Gastroesophageal sphincter (tissue), 4 donors: ENCODE measurements at regions not wholly inside any gene's neighbourhood (a gene's known extent, or its start where the extent isn't known, plus 50 kb on each side); places are given as distances from the start of the nearest gene placed in this dataset.

Experiments
- ATAC-seq: fragments of 150-250 bp; one replicate; pipeline ENCODE4 v1.9.1; 2016; ENCODE audit warnings: mild to moderate bottlenecking, moderate library complexity
- H3K27ac ChIP-seq, 4 donors: fragments of 200-600 bp; sonication (generic) in 3 of 4; 1 replicate in 3 of 4; 2 replicates in 1 of 4; pipeline ENCODE4 v1.5.1; 2016 to 2019
- H3K27me3 ChIP-seq: fragments of 200-600 bp; sonication (generic); one replicate; pipeline ENCODE4 v1.5.1; 2019
- H3K36me3 ChIP-seq, 2 donors: fragments of 200-600 bp; sonication (generic); one replicate each; pipeline ENCODE4 v1.5.1; 2019; ENCODE audit warnings: control low read depth in 1 of 2
- H3K4me1 ChIP-seq, 3 donors: fragments of 200-600 bp; sonication (generic); 1 replicate in 2 of 3; 2 replicates in 1 of 3; pipeline ENCODE4 v1.5.1; 2016 to 2019; ENCODE audit warnings: control low read depth in 2 of 3
- H3K4me3 ChIP-seq, 2 donors: fragments of 200-600 bp; sonication (generic); one replicate each; pipeline ENCODE4 v1.5.1; 2019; ENCODE audit warnings: mild to moderate bottlenecking in 1 of 2, moderate library complexity in 1 of 2
- H3K9me3 ChIP-seq, 3 donors: fragments of 200-600 bp; sonication (generic); one replicate each; pipeline ENCODE4 v1.5.1; 2017 to 2019; ENCODE audit warnings: control low read depth in 2 of 3
- EP300 ChIP-seq: sonication (generic); formaldehyde crosslinking; IDR thresholded peaks from one replicate; pipeline ENCODE4 v1.6.1; 2017; ENCODE audit warnings: antibody characterized with exemption, mild to moderate bottlenecking
- POLR2A ChIP-seq, 2 donors: fragments of 450-650 bp; IDR thresholded peaks; one replicate each; pipeline ENCODE4 v1.6.1; 2017; ENCODE audit warnings: antibody characterized with exemption in 2 of 2, mild to moderate bottlenecking in 2 of 2, moderate library complexity in 1 of 2
- POLR2AphosphoS5 ChIP-seq: sonication (generic); formaldehyde crosslinking; IDR thresholded peaks from one replicate; pipeline ENCODE4 v1.6.1; 2017; ENCODE audit warnings: antibody characterized with exemption
- WGBS, 2 donors: methylation state at CpG; one replicate each; pipeline ENCODE4 v1.1.5; 2018; ENCODE audit warnings: low coverage in 1 of 2; 5-methylcytosine and 5-hydroxymethylcytosine counted together
- TF ChIP-seq, protein P1 (sequence below), 4 experiments: fragments of 200-600 bp in 2 of 4; fragments of 450-650 bp in 2 of 4; sonication (generic) in 1 of 4; IDR thresholded peaks; one replicate each; pipeline ENCODE4 v1.5.1; 2017 to 2019; ENCODE audit warnings: antibody characterized with exemption in 4 of 4, mild to moderate bottlenecking in 2 of 4, moderate library complexity in 2 of 4

DNA sequence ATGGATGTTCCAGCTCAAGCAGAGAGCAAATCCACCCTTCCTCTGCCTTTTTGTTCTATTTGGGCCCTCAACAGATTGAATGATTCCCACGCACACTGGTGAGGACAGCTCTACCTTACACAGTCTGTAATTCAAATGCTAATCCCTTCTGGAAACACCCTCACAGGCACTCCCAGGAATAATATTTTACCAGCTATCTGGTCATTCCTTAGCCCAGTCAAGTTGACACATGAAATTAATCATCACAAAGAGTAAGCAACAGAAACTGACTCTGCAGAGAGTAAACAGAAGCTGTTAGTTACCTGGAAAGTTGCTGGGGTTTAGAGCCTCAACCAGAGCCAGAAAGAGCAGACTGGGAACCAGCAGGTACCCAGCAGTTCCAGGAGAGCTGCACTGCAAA lies 75.5 kb upstream of the MMP2 start:
- ATAC-seq, result no peak
- TF ChIP-seq EP300, result no peak
- TF ChIP-seq POLR2A (IDR thresholded peaks at IDR 0.05), result no peak
- TF ChIP-seq, protein P1, sequence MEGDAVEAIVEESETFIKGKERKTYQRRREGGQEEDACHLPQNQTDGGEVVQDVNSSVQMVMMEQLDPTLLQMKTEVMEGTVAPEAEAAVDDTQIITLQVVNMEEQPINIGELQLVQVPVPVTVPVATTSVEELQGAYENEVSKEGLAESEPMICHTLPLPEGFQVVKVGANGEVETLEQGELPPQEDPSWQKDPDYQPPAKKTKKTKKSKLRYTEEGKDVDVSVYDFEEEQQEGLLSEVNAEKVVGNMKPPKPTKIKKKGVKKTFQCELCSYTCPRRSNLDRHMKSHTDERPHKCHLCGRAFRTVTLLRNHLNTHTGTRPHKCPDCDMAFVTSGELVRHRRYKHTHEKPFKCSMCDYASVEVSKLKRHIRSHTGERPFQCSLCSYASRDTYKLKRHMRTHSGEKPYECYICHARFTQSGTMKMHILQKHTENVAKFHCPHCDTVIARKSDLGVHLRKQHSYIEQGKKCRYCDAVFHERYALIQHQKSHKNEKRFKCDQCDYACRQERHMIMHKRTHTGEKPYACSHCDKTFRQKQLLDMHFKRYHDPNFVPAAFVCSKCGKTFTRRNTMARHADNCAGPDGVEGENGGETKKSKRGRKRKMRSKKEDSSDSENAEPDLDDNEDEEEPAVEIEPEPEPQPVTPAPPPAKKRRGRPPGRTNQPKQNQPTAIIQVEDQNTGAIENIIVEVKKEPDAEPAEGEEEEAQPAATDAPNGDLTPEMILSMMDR (IDR thresholded peaks at IDR 0.05), result no peak
- no peak for TF ChIP-seq POLR2AphosphoS5
- no peak overlapping the region for H3K27ac ChIP-seq
- H3K9me3 ChIP-seq, result no peaks in the 10 kb centered on the region
- no peaks in the 10 kb centered on the region for H3K4me1 ChIP-seq
- no peak overlapping the region for H3K4me3 ChIP-seq
- peaks cover 19% of the 10 kb centered on the region for H3K27me3 ChIP-seq
- WGBS, 2 donors, result 71 to 100% methylated on average over 1 of the region's 1 CpG
- H3K36me3 ChIP-seq, result no peaks in the 10 kb centered on the region

DNA sequence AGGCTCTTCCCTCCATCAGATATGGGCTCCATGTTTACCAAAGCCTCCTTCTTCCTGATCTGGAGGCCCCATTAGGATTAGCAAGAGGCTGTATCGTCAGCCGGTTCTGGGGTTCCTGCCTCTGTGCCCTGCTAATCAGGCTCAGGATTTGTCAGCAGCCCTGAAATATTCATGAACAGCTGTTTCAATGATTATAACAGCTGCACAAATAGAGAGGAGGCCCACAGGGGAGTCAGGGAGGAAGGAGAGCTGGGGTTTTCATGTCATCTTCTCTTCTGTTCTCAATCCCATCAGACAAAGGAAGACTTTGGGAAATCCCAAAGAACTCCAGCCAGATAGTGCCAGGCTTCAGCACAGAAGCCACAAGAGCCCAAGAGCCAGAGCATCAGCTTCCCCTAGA lies 72.3 kb upstream of the MMP2 start:
- H3K27ac ChIP-seq, result no peak overlapping the region
- 61% methylated on average over 2 of the region's 2 CpGs; no CpG with 5 or more reads in 1 of the 2 donors for WGBS, 2 donors
- H3K36me3 ChIP-seq, result no peaks in the 10 kb centered on the region
- no peaks in the 10 kb centered on the region for H3K4me1 ChIP-seq
- no peaks in the 10 kb centered on the region for H3K9me3 ChIP-seq
- H3K4me3 ChIP-seq, result no peak overlapping the region
- no peak for TF ChIP-seq POLR2A (IDR thresholded peaks at IDR 0.05)
- TF ChIP-seq EP300, result no peak
- no peak for TF ChIP-seq POLR2AphosphoS5
- TF ChIP-seq, protein P1 (IDR thresholded peaks at IDR 0.05), result no peak
- peaks cover 19% of the 10 kb centered on the region for H3K27me3 ChIP-seq
- no peak for ATAC-seq

DNA sequence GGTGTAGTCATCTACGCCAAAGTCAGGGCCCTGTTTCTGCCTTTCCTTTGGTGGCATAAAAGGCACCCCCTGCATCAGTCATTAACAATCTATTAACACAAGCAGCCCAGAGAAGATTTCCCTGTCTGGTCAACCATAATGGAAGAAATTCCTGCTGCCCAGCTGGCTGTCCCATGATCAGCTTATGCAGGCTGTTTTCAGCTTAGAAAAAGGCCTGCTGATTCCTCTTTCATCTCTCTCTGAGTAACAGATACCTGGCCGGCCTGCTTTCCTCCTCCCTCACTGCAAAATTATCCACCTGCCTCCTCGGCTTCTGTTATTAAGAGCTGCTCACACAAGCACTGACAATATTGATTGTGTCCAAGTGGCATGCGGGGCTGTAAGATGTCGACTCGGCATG lies 70.3 kb upstream of the MMP2 start:
- no peaks in the 10 kb centered on the region for H3K4me1 ChIP-seq
- no peak overlapping the region for H3K4me3 ChIP-seq
- no peaks in the 10 kb centered on the region for H3K36me3 ChIP-seq
- H3K27ac ChIP-seq, result no peak overlapping the region
- TF ChIP-seq POLR2A (IDR thresholded peaks at IDR 0.05) (no peak), EP300 (no peak), POLR2AphosphoS5 (no peak)
- TF ChIP-seq, protein P1 (IDR thresholded peaks at IDR 0.05), result no peak
- WGBS, 2 donors, result 54 to 69% methylated on average over 4 to 6 of the region's 6 CpGs
- H3K27me3 ChIP-seq, result peaks cover 7% of the 10 kb centered on the region
- ATAC-seq, result no peak
- H3K9me3 ChIP-seq, result no peaks in the 10 kb centered on the region

DNA sequence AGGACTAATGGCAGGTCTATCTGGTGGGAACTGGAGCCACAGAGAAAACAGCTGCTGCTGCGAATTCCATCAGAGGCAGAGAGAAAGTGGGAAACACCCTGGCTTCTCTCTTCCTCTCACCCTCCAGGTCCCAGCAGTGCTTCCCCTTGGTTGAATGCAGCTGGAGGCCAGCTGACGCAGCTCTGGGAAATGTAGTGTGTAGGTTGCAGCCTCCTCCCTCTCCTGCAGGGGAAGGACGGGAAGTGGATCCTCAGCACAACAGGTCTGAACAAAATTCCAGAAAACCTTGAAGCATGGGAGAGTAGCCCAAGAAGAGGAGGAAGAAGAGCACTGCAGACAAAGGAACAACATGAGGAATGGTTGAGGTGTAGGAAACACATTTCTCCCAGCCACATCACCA lies 67.8 kb upstream of the MMP2 start:
- 45% methylated on average over 2 of the region's 3 CpGs; no CpG with 5 or more reads in 1 of the 2 donors for WGBS, 2 donors
- ATAC-seq, result no peak

DNA sequence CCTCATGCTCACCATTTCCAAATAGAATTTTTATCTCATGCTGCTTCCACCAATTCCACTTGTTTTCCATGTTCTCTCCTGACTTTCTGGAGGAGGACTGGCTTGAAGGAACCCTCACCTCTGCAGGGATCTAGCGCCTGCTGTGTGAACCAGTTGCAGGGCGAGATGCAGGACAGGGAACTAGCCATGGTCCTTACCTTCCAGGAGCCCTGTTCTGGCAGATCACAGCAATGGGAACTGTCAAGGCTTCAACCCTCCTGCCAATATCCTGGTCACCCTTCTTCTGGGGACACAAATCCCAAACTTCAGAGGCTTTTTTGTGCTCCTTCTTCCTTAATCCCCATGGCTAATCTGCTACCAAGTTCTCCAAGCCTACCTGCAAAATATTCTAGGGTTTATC lies 60.4 kb upstream of the MMP2 start:
- Histone ChIP-seq H3K27ac (no peak overlapping the region), H3K36me3 (no peaks in the 10 kb centered on the region), H3K4me3 (no peak overlapping the region), H3K9me3 (no peaks in the 10 kb centered on the region), H3K4me1 (no peaks in the 10 kb centered on the region), H3K27me3 (peaks cover 37% of the 10 kb centered on the region)
- TF ChIP-seq EP300 (no peak), POLR2AphosphoS5 (no peak), POLR2A (IDR thresholded peaks at IDR 0.05) (no peak)
- TF ChIP-seq, protein P1 (IDR thresholded peaks at IDR 0.05), result no peak
- ATAC-seq, result no peak
- 16% methylated on average over 2 of the region's 2 CpGs for WGBS, 2 donors

More for the DNA sequence above, 67.8 kb upstream of the MMP2 start:
- TF ChIP-seq EP300 (no peak), POLR2AphosphoS5 (no peak), POLR2A (IDR thresholded peaks at IDR 0.05) (no peak)
- TF ChIP-seq, protein P1 (IDR thresholded peaks at IDR 0.05), result no peak
- H3K36me3 ChIP-seq, result no peaks in the 10 kb centered on the region
- H3K27ac ChIP-seq, result no peak overlapping the region
- H3K4me1 ChIP-seq, result no peaks in the 10 kb centered on the region
- H3K4me3 ChIP-seq, result no peak overlapping the region
- no peaks in the 10 kb centered on the region for H3K9me3 ChIP-seq
- H3K27me3 ChIP-seq, result peaks cover 6% of the 10 kb centered on the region
